ENCODE measurements at regions not wholly inside any gene's neighbourhood (a gene's known extent, or its start where the extent isn't known, plus 50 kb on each side); places are given as distances from the start of the nearest gene placed in this dataset.

GRCh38 chr21:25412100-25412499, 195.2 kb downstream of the MRPL39 start (continued):
- TF ChIP-seq ZNF462 (CRISPR knock-in tag; IDR thresholded peaks at IDR 0.05) (no peak), JUNB (IDR thresholded peaks at IDR 0.05; ENCODE audit: unreplicated experiment) (no peak), STAT1 (IDR thresholded peaks at IDR 0.05; ENCODE audit: unreplicated experiment) (no peak), EZH2 (IDR thresholded peaks at IDR 0.05; ENCODE audit: low read depth, unreplicated experiment) (no peak)

GRCh38 chr21:25409978-25410377, 197.3 kb downstream of the MRPL39 start:
- peaks cover 1% of the 10 kb centered on the region; the same call in 1 of the 2 replicates for H3K9me2 ChIP-seq (ENCODE audit: insufficient read depth)
- H3F3A ChIP-seq (replicated peaks; ENCODE audit: low read depth) = no peaks in the 10 kb centered on the region
- H3K27me3 Mint-ChIP-seq (ENCODE audit: insufficient read depth, low read depth, poor library complexity) = no peaks in the 10 kb centered on the region
- H3K4me1 ChIP-seq (ENCODE audit: insufficient read depth) = no peaks in the 10 kb centered on the region
- no peaks in the 10 kb centered on the region for H3K27me3 ChIP-seq (ENCODE audit: insufficient read depth)
- no peak overlapping the region for H3K4me2 ChIP-seq
- no peaks in the 10 kb centered on the region for H4K20me1 ChIP-seq (replicated peaks; ENCODE audit: insufficient read depth)
- DNase-seq (ENCODE audit: low spot score) (no peak), ATAC-seq (no peak)
- no peak overlapping the region for H3K4me3 ChIP-seq
- no peak overlapping the region for H3K27ac ChIP-seq (ENCODE audit: low read depth)
- H3K79me2 ChIP-seq (replicated peaks; ENCODE audit: insufficient read depth) = no peaks in the 10 kb centered on the region
- no peaks in the 10 kb centered on the region for H3K4me1 Mint-ChIP-seq
- no peaks in the 10 kb centered on the region for H3K9me3 Mint-ChIP-seq
- no peaks in the 10 kb centered on the region for H3K36me3 Mint-ChIP-seq (ENCODE audit: low read depth)
- no peak overlapping the region for H2AFZ ChIP-seq
- TF ChIP-seq EZH2 (IDR thresholded peaks at IDR 0.05; ENCODE audit: low read depth, unreplicated experiment) (no peak), CTCF (conservative IDR thresholded peaks at IDR 0.05; ENCODE audit: low read depth in 2 of 2) (no peak), ZNF331 (CRISPR knock-in tag; IDR thresholded peaks at IDR 0.05; ENCODE audit: low read depth) (no peak), ZNF114 (CRISPR knock-in tag; IDR thresholded peaks at IDR 0.05) (no peak), CREB1 (CRISPR knock-in tag; IDR thresholded peaks at IDR 0.05; ENCODE audit: low read depth) (no peak)
- H3K36me3 ChIP-seq (ENCODE audit: insufficient read depth) = no peaks in the 10 kb centered on the region
- H3K4me3 Mint-ChIP-seq = no peak overlapping the region
- H3K27ac Mint-ChIP-seq = no peak overlapping the region

Measured in GM23338 (cell line).